ENCODE measurements at regions not wholly inside any gene's neighbourhood (a gene's known extent, or its start where the extent isn't known, plus 50 kb on each side); places are given as distances from the start of the nearest gene placed in this dataset.

GRCh38 chr12:108046650-108047049 lies 82.4 kb upstream of the WSCD2 start:
- TF ChIP-seq CTCF (IDR thresholded peaks at IDR 0.05) = no peak
- no peak for TF ChIP-seq EZH2 (IDR thresholded peaks at IDR 0.05)
- no peak for TF ChIP-seq EZH2phosphoT487 (IDR thresholded peaks at IDR 0.05)
